ENCODE measurements at regions not wholly inside any gene's neighbourhood (a gene's known extent, or its start where the extent isn't known, plus 50 kb on each side); places are given as distances from the start of the nearest gene placed in this dataset.
A peak's percentile ranks its signal among the peaks of the same experiment; 100 is the strongest.

- no peak for DNase-seq
Measured at GRCh38 chr11:111091321-111091938, 154.1 kb upstream of the POU2AF2 start.

GRCh38 chr11:111089759-111090158, 155.8 kb upstream of the POU2AF2 start:
- DNase-seq = peak in 2 of 3 donors; percentile 32 to 35

GRCh38 chr11:111088847-111089355, 156.6 kb upstream of the POU2AF2 start:
- DNase-seq = no peak

GRCh38 chr11:111086058-111086457, 159.5 kb upstream of the POU2AF2 start:
- no peak for DNase-seq

- DNase-seq = no peak
Measured at GRCh38 chr11:111082664-111083063, 162.9 kb upstream of the POU2AF2 start.

- DNase-seq = no peak
Measured at GRCh38 chr11:111081021-111081511, 164.5 kb upstream of the POU2AF2 start.

- no peak for DNase-seq
Measured at GRCh38 chr11:111077530-111078322, 167.8 kb upstream of the POU2AF2 start.

- peak; percentile 73 to 84 (median 74) for DNase-seq
Measured at GRCh38 chr11:111069066-111069465, 176.5 kb upstream of the POU2AF2 start.

- DNase-seq = no peak
Measured at GRCh38 chr11:111067994-111068393, 177.5 kb upstream of the POU2AF2 start.

GRCh38 chr11:111066846-111067245, 178.7 kb upstream of the POU2AF2 start:
- no peak for DNase-seq

- DNase-seq = no peak
Measured at GRCh38 chr11:111063726-111064517, 181.6 kb upstream of the POU2AF2 start.

GRCh38 chr11:111062420-111062819, 183.1 kb upstream of the POU2AF2 start:
- DNase-seq = no peak

- DNase-seq = no peak
Measured at GRCh38 chr11:111059726-111060125, 185.8 kb upstream of the POU2AF2 start.

GRCh38 chr11:111049131-111049530, 196.4 kb upstream of the POU2AF2 start:
- no peak for DNase-seq

- DNase-seq = no peak
Measured at GRCh38 chr11:111047374-111047773, 198.2 kb upstream of the POU2AF2 start.

GRCh38 chr11:111046291-111046690, 199.2 kb upstream of the POU2AF2 start:
- DNase-seq = no peak

- DNase-seq = no peak
Measured at GRCh38 chr11:111045874-111046273, 199.7 kb upstream of the POU2AF2 start.

GRCh38 chr11:111045407-111045803, 200.1 kb upstream of the POU2AF2 start:
- no peak for DNase-seq

GRCh38 chr11:111044751-111045406, 200.6 kb upstream of the POU2AF2 start:
- no peak for DNase-seq

- no peak for DNase-seq
Measured at GRCh38 chr11:111039982-111040381, 205.5 kb upstream of the POU2AF2 start.

GRCh38 chr11:111035746-111036145, 209.8 kb upstream of the POU2AF2 start:
- no peak for DNase-seq

- DNase-seq = no peak
Measured at GRCh38 chr11:111026241-111026640, 219.3 kb upstream of the POU2AF2 start.

GRCh38 chr11:111021131-111021530, 224.4 kb upstream of the POU2AF2 start:
- DNase-seq = no peak
